Activated T-helper 1 cell treated with anti-CD3 and anti-CD28 coated beads, Interleukin-12 subunit alpha, Interleukin-12 subunit beta, Interleukin-2, Interleukin-4 antibody, amounts not matched to agents 30 ng/mL and 10 ng/mL and 1 ng/mL, durations not matched to agents 14 hours and 24 hours and 36 hours (primary cell): ENCODE measurements at regions not wholly inside any gene's neighbourhood (a gene's known extent, or its start where the extent isn't known, plus 50 kb on each side); places are given as distances from the start of the nearest gene placed in this dataset.

Experiments
- DNase-seq: peaks from one replicate; pipeline ENCODE4 v3.0.0; 2021; ENCODE audit warnings: low spot score
- H3K27ac Mint-ChIP-seq: one replicate; pipeline ENCODE4 v1.8.0; 2021; ENCODE audit warnings: mild to moderate bottlenecking, mixed read lengths
- H3K27me3 Mint-ChIP-seq: one replicate; pipeline ENCODE4 v1.8.0; 2022; ENCODE audit warnings: mild to moderate bottlenecking, moderate library complexity, mixed read lengths; ENCODE audit not compliant: insufficient read depth
- H3K36me3 Mint-ChIP-seq: one replicate; pipeline ENCODE4 v1.8.0; 2021; ENCODE audit warnings: low read depth, mixed read lengths
- H3K4me1 Mint-ChIP-seq: one replicate; pipeline ENCODE4 v1.8.0; 2021; ENCODE audit warnings: low read depth, mixed read lengths
- H3K4me3 Mint-ChIP-seq: one replicate; pipeline ENCODE4 v1.8.0; 2021; ENCODE audit warnings: mild to moderate bottlenecking, moderate library complexity, mixed read lengths
- H3K9me3 Mint-ChIP-seq: one replicate; pipeline ENCODE4 v1.8.0; 2021; ENCODE audit warnings: mixed read lengths
- intact Hi-C: fragments of 100-400 bp; cut with micrococcal nuclease; formaldehyde crosslinking; loops from one replicate; pipeline ENCODE4 v1.15.1; 2024

- no peaks in the 10 kb centered on the region for H3K27me3 Mint-ChIP-seq
- H3K4me3 Mint-ChIP-seq: no peak overlapping the region
- intact Hi-C loops: no loop called here
- H3K9me3 Mint-ChIP-seq: peaks cover 3% of the 10 kb centered on the region
- H3K4me1 Mint-ChIP-seq: no peaks in the 10 kb centered on the region
- H3K36me3 Mint-ChIP-seq: no peaks in the 10 kb centered on the region
- no peak overlapping the region for H3K27ac Mint-ChIP-seq
- no peak for DNase-seq
Measured at GRCh38 chr7:52119537-52119936, 802.9 kb upstream of the COBL start.

DNA sequence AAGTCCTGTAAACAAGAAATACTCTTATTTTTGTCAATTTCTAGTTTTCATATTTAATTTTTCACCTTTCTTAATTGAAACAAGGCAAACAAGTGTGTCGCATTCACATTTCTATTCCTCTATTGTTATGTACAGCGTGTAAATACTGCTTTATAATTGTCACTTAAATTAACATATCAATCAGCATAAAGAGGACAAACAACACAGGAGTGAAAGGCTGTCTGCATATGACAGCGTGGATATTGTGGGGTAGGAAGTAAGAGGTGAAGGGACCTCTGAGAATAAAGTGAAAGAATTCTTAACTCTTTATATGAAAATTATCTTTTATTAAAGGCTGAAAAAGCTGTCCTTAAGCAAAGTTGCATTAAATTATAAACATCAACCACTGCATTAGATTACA, 797.9 kb upstream of the COBL start:
- H3K4me1 Mint-ChIP-seq: no peaks in the 10 kb centered on the region

DNA sequence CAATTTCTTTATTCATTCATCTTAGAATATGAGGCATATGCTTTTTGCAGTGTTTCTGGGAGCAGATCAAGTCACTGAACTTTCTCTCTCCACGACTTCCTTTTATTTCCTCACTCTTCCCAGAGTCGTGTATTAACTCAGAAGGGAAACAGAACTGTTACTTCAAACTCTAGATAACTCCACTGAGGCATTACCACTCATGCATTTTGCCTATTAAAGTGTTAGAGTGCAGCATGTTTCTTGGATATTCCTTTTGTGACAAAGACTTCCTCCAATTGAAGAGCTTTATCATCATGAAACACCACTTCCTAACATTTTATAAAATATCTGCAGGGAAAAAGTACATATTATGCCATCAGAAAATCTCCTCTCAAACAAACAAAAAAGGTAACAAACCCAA, 797.4 kb upstream of the COBL start:
- Mint-ChIP-seq H3K27me3 (no peaks in the 10 kb centered on the region), H3K9me3 (peaks cover 12% of the 10 kb centered on the region), H3K4me3 (no peak overlapping the region), H3K4me1 (no peaks in the 10 kb centered on the region), H3K36me3 (no peaks in the 10 kb centered on the region), H3K27ac (no peak overlapping the region)
- no peak for DNase-seq
- intact Hi-C loops: no loop called here

More for the DNA sequence above, 797.9 kb upstream of the COBL start:
- no peak overlapping the region for H3K27ac Mint-ChIP-seq
- H3K27me3 Mint-ChIP-seq: no peaks in the 10 kb centered on the region
- DNase-seq: no peak
- H3K9me3 Mint-ChIP-seq: peaks cover 9% of the 10 kb centered on the region
- H3K4me3 Mint-ChIP-seq: no peak overlapping the region
- H3K36me3 Mint-ChIP-seq: no peaks in the 10 kb centered on the region
- intact Hi-C loops: no loop called here

DNA sequence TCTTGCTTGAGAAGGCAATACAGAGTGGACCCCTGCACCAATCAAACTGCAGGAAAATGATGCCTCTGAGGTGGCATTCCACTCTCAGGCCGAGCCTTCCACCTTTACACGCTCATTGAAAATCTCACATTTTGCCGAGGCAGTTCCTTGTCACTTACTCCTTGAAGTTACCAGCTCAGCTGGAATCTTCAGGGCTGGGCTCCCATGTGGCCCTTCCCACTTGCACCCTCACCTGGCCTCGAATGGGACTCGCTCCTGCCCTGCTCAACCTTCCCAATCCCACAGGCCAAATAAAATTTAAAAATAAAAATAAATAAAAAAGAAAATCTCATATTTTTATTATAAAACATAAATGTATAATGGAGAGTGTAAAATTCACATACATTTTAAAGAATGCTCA, 790.7 kb upstream of the COBL start:
- H3K4me1 Mint-ChIP-seq: no peaks in the 10 kb centered on the region
- intact Hi-C loops: no loop called here
- DNase-seq: no peak
- H3K36me3 Mint-ChIP-seq: no peaks in the 10 kb centered on the region
- H3K9me3 Mint-ChIP-seq: peaks cover 17% of the 10 kb centered on the region
- H3K4me3 Mint-ChIP-seq: no peak overlapping the region
- no peaks in the 10 kb centered on the region for H3K27me3 Mint-ChIP-seq
- no peak overlapping the region for H3K27ac Mint-ChIP-seq

DNA sequence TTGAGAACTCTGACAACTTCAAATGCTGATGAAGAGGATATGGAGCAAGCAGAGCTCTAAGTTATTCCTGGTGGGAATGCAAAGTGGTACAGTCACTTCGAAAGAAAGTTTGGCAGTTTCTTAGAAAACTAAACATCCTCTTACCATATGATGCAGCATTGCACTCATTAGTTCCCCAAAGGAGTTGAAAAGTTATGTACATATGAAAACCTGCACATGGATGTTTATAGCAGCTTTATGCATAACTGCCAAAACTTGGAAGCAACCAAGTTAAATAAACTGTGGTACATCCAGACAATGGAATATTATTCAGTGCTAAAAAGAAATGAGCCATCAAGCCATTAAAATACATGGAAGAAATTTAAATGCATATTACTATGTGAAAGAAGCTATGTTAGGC, 779.3 kb upstream of the COBL start:
- no peak overlapping the region for H3K4me3 Mint-ChIP-seq
- H3K4me1 Mint-ChIP-seq: no peaks in the 10 kb centered on the region
- H3K27ac Mint-ChIP-seq: no peak overlapping the region
- intact Hi-C loops: no loop called here
- no peaks in the 10 kb centered on the region for H3K27me3 Mint-ChIP-seq
- DNase-seq: no peak
- peaks cover 12% of the 10 kb centered on the region for H3K9me3 Mint-ChIP-seq
- no peaks in the 10 kb centered on the region for H3K36me3 Mint-ChIP-seq

DNA sequence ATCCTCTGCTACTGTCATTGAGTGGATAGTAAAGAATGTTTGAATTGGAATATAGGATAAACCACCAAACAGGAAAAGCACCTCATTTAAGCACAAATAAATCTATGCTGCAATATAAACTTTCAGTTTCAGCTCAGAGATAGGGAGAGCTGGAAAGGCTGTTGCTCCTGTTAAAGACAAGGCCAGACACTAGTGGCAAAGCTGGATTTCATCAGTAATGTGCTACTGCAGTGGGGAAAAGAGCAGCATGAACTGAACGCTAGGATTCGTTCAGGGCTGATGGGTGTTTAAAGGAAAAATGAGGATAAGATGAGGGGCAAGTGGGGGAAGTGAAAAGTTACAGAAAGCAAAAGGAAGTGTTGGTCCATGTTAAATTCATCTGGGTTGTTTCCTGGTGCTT, 775.4 kb upstream of the COBL start:
- Mint-ChIP-seq H3K27me3 (no peaks in the 10 kb centered on the region), H3K27ac (no peak overlapping the region), H3K36me3 (no peaks in the 10 kb centered on the region), H3K4me1 (no peaks in the 10 kb centered on the region), H3K4me3 (no peak overlapping the region), H3K9me3 (peaks cover 7% of the 10 kb centered on the region)
- intact Hi-C loops: no loop called here
- no peak for DNase-seq

DNA sequence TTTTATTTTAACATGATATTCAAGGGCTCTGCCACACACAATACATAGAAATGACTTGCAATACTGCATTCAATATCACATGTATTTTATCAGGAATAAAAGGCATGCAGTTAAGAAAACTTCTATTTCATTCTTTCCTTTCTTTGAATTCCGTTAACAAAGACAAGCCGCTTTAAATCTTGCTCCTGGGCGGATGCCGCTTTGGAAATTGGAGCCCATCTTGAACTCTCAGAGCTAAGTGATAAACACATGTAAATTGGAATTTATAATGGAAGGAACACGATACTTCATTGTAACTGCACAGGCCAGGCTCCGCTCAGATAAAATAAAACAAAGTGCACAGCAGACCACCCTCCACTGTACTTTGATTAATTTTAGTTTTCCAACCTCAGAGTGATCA, 774.5 kb upstream of the COBL start:
- Mint-ChIP-seq H3K4me1 (no peaks in the 10 kb centered on the region), H3K4me3 (no peak overlapping the region), H3K27me3 (no peaks in the 10 kb centered on the region), H3K27ac (no peak overlapping the region), H3K9me3 (peaks cover 7% of the 10 kb centered on the region), H3K36me3 (no peaks in the 10 kb centered on the region)
- no peak for DNase-seq
- intact Hi-C loops: no loop called here

DNA sequence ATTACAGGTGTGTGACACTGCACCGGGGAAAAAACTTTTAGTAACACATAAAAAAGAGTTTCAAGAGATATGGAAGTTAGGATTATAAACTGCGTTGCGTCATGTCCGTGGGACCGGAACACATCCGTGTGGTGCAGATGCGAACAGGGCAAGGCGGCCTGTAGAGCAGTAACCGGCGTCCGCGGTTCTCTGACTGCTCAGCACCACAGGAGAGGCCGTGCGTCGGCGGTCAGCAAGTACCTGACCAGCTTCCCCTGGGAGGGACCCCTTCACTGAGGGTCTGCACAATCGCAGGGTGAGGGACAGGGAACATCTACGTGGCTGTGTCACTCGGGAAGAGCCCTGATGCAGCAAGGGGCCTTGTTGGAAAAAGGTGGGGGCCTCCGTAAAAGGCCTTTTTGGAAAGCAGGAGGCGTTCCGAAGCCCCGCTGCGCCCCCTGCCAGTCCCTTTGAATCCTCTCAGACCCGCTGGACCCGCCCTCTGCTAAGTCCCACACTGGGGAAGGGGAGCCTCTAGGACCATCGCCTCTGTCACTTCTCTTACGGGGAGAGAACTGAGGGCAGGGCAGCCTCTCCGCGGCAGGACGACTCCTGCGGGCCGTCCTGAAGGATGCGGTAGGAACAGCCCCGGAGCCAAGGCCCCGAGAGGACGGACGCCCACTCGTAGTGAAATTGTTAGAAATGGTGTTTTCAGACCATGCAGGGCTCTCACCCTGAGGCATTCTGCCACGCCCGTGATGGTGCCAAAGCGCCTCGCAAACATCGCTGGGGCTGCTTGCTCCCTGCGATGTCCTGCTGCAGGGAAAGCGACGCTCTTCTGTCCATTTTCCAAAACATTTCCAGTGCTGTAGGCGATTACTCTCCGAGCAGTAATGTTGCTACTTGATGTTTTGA, 771.6 kb upstream of the COBL start:
- Mint-ChIP-seq H3K36me3 (no peaks in the 10 kb centered on the region), H3K27me3 (no peaks in the 10 kb centered on the region), H3K9me3 (no peaks in the 10 kb centered on the region), H3K4me1 (no peaks in the 10 kb centered on the region), H3K4me3 (no peak overlapping the region), H3K27ac (no peak overlapping the region)
- intact Hi-C loops: no loop called here
- no peak for DNase-seq

DNA sequence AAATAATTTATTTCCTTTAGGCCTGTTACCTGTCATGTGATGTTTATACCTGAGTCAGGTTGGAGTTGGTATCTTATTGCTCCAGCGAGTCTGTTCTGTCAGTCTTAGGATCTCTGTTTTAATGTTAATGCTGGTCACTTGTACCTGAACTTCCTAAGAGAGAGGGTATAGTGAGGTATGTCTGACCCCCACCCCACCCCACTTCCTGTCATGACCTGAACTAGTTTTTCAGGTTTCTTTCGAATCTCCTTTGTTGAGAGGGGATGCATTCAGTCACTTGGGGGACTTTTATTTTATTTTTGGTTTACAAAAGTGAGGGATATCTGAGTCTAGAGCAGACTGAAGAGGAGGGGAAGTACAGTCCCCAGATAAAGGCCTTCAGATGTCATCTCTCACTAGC, 769.0 kb upstream of the COBL start:
- Mint-ChIP-seq H3K27ac (no peak overlapping the region), H3K36me3 (no peaks in the 10 kb centered on the region), H3K9me3 (peaks cover 3% of the 10 kb centered on the region), H3K4me1 (no peaks in the 10 kb centered on the region), H3K4me3 (no peak overlapping the region), H3K27me3 (no peaks in the 10 kb centered on the region)
- DNase-seq: no peak
- intact Hi-C loops: no loop called here

- H3K9me3 Mint-ChIP-seq: peaks cover 15% of the 10 kb centered on the region
- no peaks in the 10 kb centered on the region for H3K4me1 Mint-ChIP-seq
- DNase-seq: no peak
- H3K27ac Mint-ChIP-seq: no peak overlapping the region
- no peaks in the 10 kb centered on the region for H3K36me3 Mint-ChIP-seq
- H3K27me3 Mint-ChIP-seq: no peaks in the 10 kb centered on the region
- H3K4me3 Mint-ChIP-seq: no peak overlapping the region
- intact Hi-C loops: no loop called here
Measured at GRCh38 chr7:52080493-52080892, 763.9 kb upstream of the COBL start.

DNA sequence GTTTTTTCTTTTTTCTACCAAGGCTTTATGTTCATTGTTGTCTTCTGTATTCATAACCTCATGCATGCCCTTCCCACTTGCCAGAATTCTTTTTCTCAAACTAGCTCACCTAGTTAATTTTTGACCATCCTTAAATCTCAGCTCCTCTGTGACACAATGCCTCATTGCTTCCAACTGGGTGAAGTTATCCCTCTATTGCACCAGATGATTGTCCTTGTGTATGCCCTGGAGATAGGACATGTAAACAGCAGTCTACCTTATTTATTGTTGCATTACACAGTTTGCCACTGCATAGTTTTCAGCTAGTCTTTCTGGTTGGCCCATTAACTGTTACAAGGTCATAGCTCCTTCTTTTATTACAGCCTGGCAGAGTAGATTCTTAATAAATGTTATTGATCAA, 763.1 kb upstream of the COBL start:
- Mint-ChIP-seq H3K9me3 (peaks cover 15% of the 10 kb centered on the region), H3K36me3 (no peaks in the 10 kb centered on the region), H3K4me3 (no peak overlapping the region), H3K27ac (no peak overlapping the region), H3K4me1 (no peaks in the 10 kb centered on the region), H3K27me3 (no peaks in the 10 kb centered on the region)
- intact Hi-C loops: no loop called here
- no peak for DNase-seq

GRCh38 chr7:52077571-52077970, 761.0 kb upstream of the COBL start:
- no peaks in the 10 kb centered on the region for H3K27me3 Mint-ChIP-seq
- no peaks in the 10 kb centered on the region for H3K36me3 Mint-ChIP-seq
- H3K9me3 Mint-ChIP-seq: peaks cover 19% of the 10 kb centered on the region
- H3K4me1 Mint-ChIP-seq: no peaks in the 10 kb centered on the region
- intact Hi-C loops: no loop called here
- no peak for DNase-seq
- no peak overlapping the region for H3K27ac Mint-ChIP-seq
- no peak overlapping the region for H3K4me3 Mint-ChIP-seq

DNA sequence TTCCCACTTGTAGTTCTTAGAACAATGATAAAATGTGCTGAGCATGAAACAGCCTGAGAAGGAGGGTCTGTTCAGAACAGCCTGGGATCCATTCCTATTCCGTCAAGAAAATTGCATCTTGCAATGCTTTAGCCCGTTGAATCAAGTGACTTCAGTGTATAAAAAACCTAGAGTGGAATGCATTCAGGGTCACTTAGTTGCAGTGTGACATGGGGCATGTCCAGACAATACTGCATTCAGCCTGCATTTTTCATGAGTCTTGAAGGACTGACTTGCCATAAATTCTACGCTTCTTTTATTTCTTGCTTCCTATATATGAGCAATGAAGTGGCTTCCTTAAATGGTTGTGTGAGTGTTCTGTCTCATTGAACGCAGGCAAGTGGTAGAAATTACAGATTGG, 758.3 kb upstream of the COBL start:
- Mint-ChIP-seq H3K27me3 (no peaks in the 10 kb centered on the region), H3K9me3 (peaks cover 17% of the 10 kb centered on the region), H3K27ac (no peak overlapping the region), H3K36me3 (no peaks in the 10 kb centered on the region), H3K4me1 (no peaks in the 10 kb centered on the region), H3K4me3 (no peak overlapping the region)
- intact Hi-C loops: no loop called here
- DNase-seq: no peak

GRCh38 chr7:52074071-52074470, 757.5 kb upstream of the COBL start:
- Mint-ChIP-seq H3K4me3 (no peak overlapping the region), H3K9me3 (peaks cover 14% of the 10 kb centered on the region), H3K36me3 (no peaks in the 10 kb centered on the region), H3K27ac (no peak overlapping the region), H3K4me1 (no peaks in the 10 kb centered on the region), H3K27me3 (no peaks in the 10 kb centered on the region)
- intact Hi-C loops: no loop called here
- no peak for DNase-seq
